CD14-positive monocyte (primary cell): ENCODE measurements at regions not wholly inside any gene's neighbourhood (a gene's known extent, or its start where the extent isn't known, plus 50 kb on each side); places are given as distances from the start of the nearest gene placed in this dataset.

Experiments used
- DNase-seq, 3 donors: peaks; one replicate each; pipeline ENCODE4 v3.0.0-alpha.2; 2011 to 2022
- H2AFZ ChIP-seq: 2 replicates; pipeline ENCODE4 v1.6.0; 2012; ENCODE audit warnings: mild to moderate bottlenecking, low read depth, low read length, inconsistent platforms; ENCODE audit not compliant: insufficient read depth, poor library complexity, severe bottlenecking
- H3K27ac ChIP-seq, 2 donors: 1 replicate in 1 of 2; 2 replicates in 1 of 2; pipeline ENCODE4 v1.5.1; 2012 to 2013; ENCODE audit warnings: low read length in 2 of 2, control low read depth in 1 of 2, inconsistent platforms in 1 of 2, low read depth in 1 of 2, mild to moderate bottlenecking in 1 of 2
- H3K27me3 ChIP-seq, 2 donors: one replicate each; pipeline versions ENCODE4 v1.6.0 to v1.6.1; 2011 to 2013; ENCODE audit warnings: low read length in 2 of 2; ENCODE audit not compliant: control insufficient read depth in 2 of 2, insufficient read depth in 2 of 2
- H3K36me3 ChIP-seq, 2 donors: replicated peaks in 1 of 2; 1 replicate in 1 of 2; 2 replicates in 1 of 2; pipeline versions ENCODE4 v1.5.1 to v1.6.1; 2012 to 2013; ENCODE audit warnings: low read length in 2 of 2, control low read depth in 1 of 2, inconsistent platforms in 1 of 2, mild to moderate bottlenecking in 1 of 2; ENCODE audit not compliant: insufficient read depth in 2 of 2, control insufficient read depth in 1 of 2
- H3K4me1 ChIP-seq, 2 donors: 1 replicate in 1 of 2; 2 replicates in 1 of 2; pipeline versions ENCODE4 v1.5.1 to v1.6.1; 2012 to 2013; ENCODE audit warnings: low read length in 2 of 2, control low read depth in 1 of 2, inconsistent platforms in 1 of 2, mild to moderate bottlenecking in 1 of 2, moderate library complexity in 1 of 2; ENCODE audit not compliant: insufficient read depth in 2 of 2, control insufficient read depth in 1 of 2
- H3K4me2 ChIP-seq: replicated peaks from 2 replicates; pipeline ENCODE3; 2012; ENCODE audit warnings: low read length, moderate library complexity, mild to moderate bottlenecking; ENCODE audit not compliant: poor library complexity, severe bottlenecking; ENCODE audit errors: extremely low read depth
- H3K4me3 ChIP-seq, 3 experiments: fragments of 200-600 bp in 1 of 3; sonication (generic) in 1 of 3; replicated peaks in 1 of 3; 1 replicate in 2 of 3; 2 replicates in 1 of 3; pipeline ENCODE4 v1.5.1; 2011 to 2013; ENCODE audit warnings: low read length in 3 of 3, mild to moderate bottlenecking in 3 of 3, control low read depth in 2 of 3, low read depth in 2 of 3, inconsistent platforms in 1 of 3, moderate library complexity in 1 of 3
- H3K79me2 ChIP-seq: 2 replicates; pipeline ENCODE4 v1.6.0; 2012; ENCODE audit warnings: mild to moderate bottlenecking, control low read depth, inconsistent platforms, low read length, moderate library complexity; ENCODE audit not compliant: insufficient read depth
- H3K9ac ChIP-seq: 2 replicates; pipeline ENCODE4 v1.6.0; 2017; ENCODE audit warnings: low read length, mild to moderate bottlenecking; ENCODE audit not compliant: insufficient read depth, poor library complexity, severe bottlenecking
- H3K9me3 ChIP-seq, 2 donors: replicated peaks in 1 of 2; 1 replicate in 1 of 2; 2 replicates in 1 of 2; pipeline versions ENCODE4 v1.5.1 to v1.6.1; 2012 to 2013; ENCODE audit warnings: low read length in 2 of 2, control low read depth in 1 of 2; ENCODE audit not compliant: control insufficient read depth in 1 of 2, insufficient read depth in 1 of 2
- H4K20me1 ChIP-seq: 2 replicates; pipeline ENCODE4 v1.6.0; 2012; ENCODE audit warnings: mild to moderate bottlenecking, low read length, control low read depth, moderate library complexity; ENCODE audit not compliant: insufficient read depth
- H3K27ac Mint-ChIP-seq, 7 donors: one replicate each; pipeline ENCODE4 v1.8.0; 2020; ENCODE audit warnings: mild to moderate bottlenecking in 7 of 7, mixed read lengths in 7 of 7, moderate library complexity in 6 of 7, inconsistent platforms in 2 of 7
- H3K27me3 Mint-ChIP-seq, 3 donors: one replicate each; pipeline ENCODE4 v1.8.0; 2021 to 2022; ENCODE audit warnings: low read depth in 3 of 3, mild to moderate bottlenecking in 3 of 3, mixed read lengths in 3 of 3, moderate library complexity in 3 of 3, inconsistent platforms in 1 of 3
- H3K36me3 Mint-ChIP-seq, 2 donors: one replicate each; pipeline ENCODE4 v1.8.0; 2020; ENCODE audit warnings: mixed read lengths in 2 of 2, inconsistent platforms in 1 of 2, mild to moderate bottlenecking in 1 of 2
- H3K4me1 Mint-ChIP-seq: one replicate; pipeline ENCODE4 v1.8.0; 2020; ENCODE audit warnings: mild to moderate bottlenecking, mixed read lengths
- H3K4me3 Mint-ChIP-seq, 2 donors: one replicate each; pipeline ENCODE4 v1.8.0; 2020; ENCODE audit warnings: mild to moderate bottlenecking in 2 of 2, mixed read lengths in 2 of 2, moderate library complexity in 1 of 2
- H3K9me3 Mint-ChIP-seq, 7 donors: one replicate each; pipeline ENCODE4 v1.8.0; 2020 to 2022; ENCODE audit warnings: mixed read lengths in 7 of 7, mild to moderate bottlenecking in 6 of 7, moderate library complexity in 6 of 7, inconsistent platforms in 2 of 7
- WGBS: methylation state at CpG from one replicate; pipeline ENCODE4 v1.1.5; 2013; ENCODE audit warnings: missing lambda C conversion rate; ENCODE audit not compliant: insufficient coverage; 5-methylcytosine and 5-hydroxymethylcytosine counted together
- intact Hi-C, 2 donors: fragments of 100-400 bp; cut with micrococcal nuclease; formaldehyde crosslinking; loops; one replicate each; pipeline versions ENCODE4 v1.15.0 to v1.15.1; 2023
- TF ChIP-seq, protein P1 (sequence below): fragments of 200-600 bp; IDR thresholded peaks from one replicate; pipeline ENCODE4 v1.8.0; 2022; ENCODE audit warnings: antibody characterized with exemption, mild to moderate bottlenecking

DNA sequence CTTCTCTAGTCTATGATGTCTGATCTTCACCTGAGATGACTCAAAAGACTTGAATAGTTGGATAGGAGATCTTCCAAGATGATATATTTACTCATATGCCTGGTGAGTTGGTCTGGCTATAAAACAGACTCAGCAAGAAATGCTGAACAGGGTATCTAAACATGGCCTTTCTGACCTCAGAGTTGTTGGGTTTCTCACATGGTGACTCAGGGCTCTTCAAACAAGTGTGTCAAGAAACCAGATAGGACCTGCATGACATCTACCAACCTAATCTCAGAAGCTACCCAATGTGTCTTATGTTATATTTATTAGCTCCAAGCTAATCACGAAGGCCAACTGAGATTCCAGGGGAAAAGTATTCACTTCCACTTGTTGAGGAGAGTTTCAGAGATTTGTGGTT is 1477.3 kb downstream of the CDH8 start:
- Histone ChIP-seq H3K4me1 (no peaks in the 10 kb centered on the region), H2AFZ (no peak overlapping the region), H3K27me3 (no peaks in the 10 kb centered on the region), H4K20me1 (no peaks in the 10 kb centered on the region), H3K79me2 (no peaks in the 10 kb centered on the region), H3K27ac (no peak overlapping the region), H3K4me2 (no peak overlapping the region), H3K36me3 (no peaks in the 10 kb centered on the region), H3K9ac (no peak overlapping the region), H3K4me3 (no peak overlapping the region), H3K9me3 (peaks cover 5 to 8% of the 10 kb centered on the region in 2 donors)
- H3K4me3 Mint-ChIP-seq, result no peak overlapping the region
- intact Hi-C loops, result no loop called here
- TF ChIP-seq, protein P1, sequence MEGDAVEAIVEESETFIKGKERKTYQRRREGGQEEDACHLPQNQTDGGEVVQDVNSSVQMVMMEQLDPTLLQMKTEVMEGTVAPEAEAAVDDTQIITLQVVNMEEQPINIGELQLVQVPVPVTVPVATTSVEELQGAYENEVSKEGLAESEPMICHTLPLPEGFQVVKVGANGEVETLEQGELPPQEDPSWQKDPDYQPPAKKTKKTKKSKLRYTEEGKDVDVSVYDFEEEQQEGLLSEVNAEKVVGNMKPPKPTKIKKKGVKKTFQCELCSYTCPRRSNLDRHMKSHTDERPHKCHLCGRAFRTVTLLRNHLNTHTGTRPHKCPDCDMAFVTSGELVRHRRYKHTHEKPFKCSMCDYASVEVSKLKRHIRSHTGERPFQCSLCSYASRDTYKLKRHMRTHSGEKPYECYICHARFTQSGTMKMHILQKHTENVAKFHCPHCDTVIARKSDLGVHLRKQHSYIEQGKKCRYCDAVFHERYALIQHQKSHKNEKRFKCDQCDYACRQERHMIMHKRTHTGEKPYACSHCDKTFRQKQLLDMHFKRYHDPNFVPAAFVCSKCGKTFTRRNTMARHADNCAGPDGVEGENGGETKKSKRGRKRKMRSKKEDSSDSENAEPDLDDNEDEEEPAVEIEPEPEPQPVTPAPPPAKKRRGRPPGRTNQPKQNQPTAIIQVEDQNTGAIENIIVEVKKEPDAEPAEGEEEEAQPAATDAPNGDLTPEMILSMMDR, result no peak
- H3K9me3 Mint-ChIP-seq, result peaks cover 0 to 10% (median 2%) of the 10 kb centered on the region in 7 donors
- no peak overlapping the region for H3K27ac Mint-ChIP-seq
- no peaks in the 10 kb centered on the region for H3K36me3 Mint-ChIP-seq
- WGBS, result no CpG with 5 or more reads among the region's 1 CpG
- DNase-seq, result no peak
- H3K27me3 Mint-ChIP-seq, result peaks cover 0 to 2% (median 0%) of the 10 kb centered on the region in 3 donors
- H3K4me1 Mint-ChIP-seq, result peaks cover 2% of the 10 kb centered on the region

DNA sequence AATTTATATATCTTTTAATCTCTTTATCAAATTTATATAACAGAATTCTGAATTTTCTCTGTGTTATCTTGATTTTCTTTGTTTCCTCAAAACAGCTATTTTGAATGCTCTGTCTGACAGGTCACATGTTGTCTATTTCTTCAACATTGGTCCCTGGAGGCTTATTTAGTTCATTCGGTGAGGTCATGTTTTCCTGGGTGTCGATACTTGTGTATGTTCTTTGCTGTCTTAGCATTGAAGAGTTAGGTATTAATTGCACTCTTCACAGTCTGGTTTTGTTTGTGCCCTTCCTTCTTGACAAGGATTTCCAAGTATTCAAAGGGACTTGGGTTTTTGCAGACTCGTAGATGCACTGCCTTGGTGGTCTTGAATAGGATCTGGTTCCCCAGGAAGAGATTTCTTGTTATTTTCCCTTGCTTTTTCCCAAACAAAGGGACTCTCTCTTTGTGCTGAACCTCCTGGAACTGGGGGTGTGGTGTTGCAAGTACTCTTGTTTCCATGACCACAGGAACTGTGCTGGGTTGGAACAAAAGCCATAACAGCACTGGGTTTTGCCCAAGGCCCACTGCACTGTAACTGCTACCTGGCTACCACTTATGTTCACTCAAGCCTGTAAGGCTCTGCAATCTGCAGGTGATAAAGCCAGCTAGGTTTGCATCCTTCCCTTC is 1483.0 kb downstream of the CDH8 start:
- TF ChIP-seq, protein P1, result no peak
- H3K4me2 ChIP-seq, result no peak overlapping the region

More for the DNA sequence above, 1483.0 kb downstream of the CDH8 start:
- Mint-ChIP-seq H3K27me3 (no peaks in the 10 kb centered on the region), H3K4me1 (peaks cover 2% of the 10 kb centered on the region), H3K27ac (no peak overlapping the region), H3K4me3 (no peak overlapping the region), H3K9me3 (peaks cover 0 to 9% (median 7%) of the 10 kb centered on the region in 7 donors), H3K36me3 (no peaks in the 10 kb centered on the region)
- intact Hi-C loops, result no loop called here
- peaks cover 7 to 8% of the 10 kb centered on the region in 2 donors for H3K9me3 ChIP-seq
- no peaks in the 10 kb centered on the region for H4K20me1 ChIP-seq
- WGBS, result no CpG with 5 or more reads among the region's 3 CpGs
- H3K4me3 ChIP-seq, result no peak overlapping the region
- DNase-seq, result no peak
- H2AFZ ChIP-seq, result no peak overlapping the region
- no peaks in the 10 kb centered on the region for H3K36me3 ChIP-seq
- H3K27me3 ChIP-seq, result no peaks in the 10 kb centered on the region
- H3K79me2 ChIP-seq, result no peaks in the 10 kb centered on the region
- H3K27ac ChIP-seq, result no peak overlapping the region
- no peak overlapping the region for H3K9ac ChIP-seq
- no peaks in the 10 kb centered on the region for H3K4me1 ChIP-seq
